Right atrium auricular region (tissue), 2 donors: ENCODE measurements at regions not wholly inside any gene's neighbourhood (a gene's known extent, or its start where the extent isn't known, plus 50 kb on each side); places are given as distances from the start of the nearest gene placed in this dataset.

Source experiments
- DNase-seq: peaks from one replicate; pipeline ENCODE4 v3.0.0-alpha.2; 2019; ENCODE audit warnings: low spot score
- H3K27ac ChIP-seq, 2 donors: fragments of 200-600 bp; sonication (generic); 1 replicate in 1 of 2; 2 replicates in 1 of 2; pipeline ENCODE4 v1.5.1; 2016 to 2019
- H3K27me3 ChIP-seq, 2 donors: fragments of 200-600 bp; sonication (generic); one replicate each; pipeline versions ENCODE4 v1.5.1 to v1.6.0; 2017 to 2019
- H3K36me3 ChIP-seq: fragments of 200-600 bp; sonication (generic); one replicate; pipeline ENCODE4 v1.5.1; 2016
- H3K4me1 ChIP-seq, 2 donors: fragments of 200-600 bp; sonication (generic); one replicate each; pipeline versions ENCODE4 v1.5.1 to v1.6.0; 2017 to 2019
- H3K4me3 ChIP-seq, 2 donors: fragments of 200-600 bp; sonication (generic); 1 replicate in 1 of 2; 2 replicates in 1 of 2; pipeline ENCODE4 v1.5.1; 2017 to 2019; ENCODE audit warnings: mild to moderate bottlenecking in 1 of 2, moderate library complexity in 1 of 2
- H3K9me3 ChIP-seq, 2 donors: fragments of 200-600 bp; sonication (generic); one replicate each; pipeline ENCODE4 v1.5.1; 2019
- TF ChIP-seq, protein P1 (sequence below), 2 donors: fragments of 200-600 bp; sonication (generic); IDR thresholded peaks; one replicate each; pipeline ENCODE4 v1.5.1; 2019; ENCODE audit warnings: antibody characterized with exemption in 2 of 2

DNA sequence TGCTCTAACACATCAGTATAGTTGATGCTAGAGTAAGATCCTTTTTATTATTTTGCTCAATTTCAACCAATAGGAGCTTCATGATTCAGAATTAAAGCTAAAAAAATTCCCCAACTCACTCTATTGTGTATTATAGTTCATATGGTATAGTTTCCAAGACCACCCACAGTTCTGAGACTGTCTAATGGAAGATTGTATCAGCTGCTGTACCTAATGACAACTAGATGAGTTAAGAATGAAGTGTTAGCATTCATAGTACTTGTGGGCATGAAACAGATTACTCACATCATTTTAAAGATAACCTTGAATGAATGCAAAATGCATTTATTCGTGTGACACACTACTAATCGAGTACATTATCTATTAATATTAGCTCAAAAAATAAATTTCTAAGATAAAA lies 289.9 kb upstream of the ATP11B start:
- H3K27me3 ChIP-seq, result no peaks in the 10 kb centered on the region
- no peaks in the 10 kb centered on the region for H3K36me3 ChIP-seq
- TF ChIP-seq, protein P1, sequence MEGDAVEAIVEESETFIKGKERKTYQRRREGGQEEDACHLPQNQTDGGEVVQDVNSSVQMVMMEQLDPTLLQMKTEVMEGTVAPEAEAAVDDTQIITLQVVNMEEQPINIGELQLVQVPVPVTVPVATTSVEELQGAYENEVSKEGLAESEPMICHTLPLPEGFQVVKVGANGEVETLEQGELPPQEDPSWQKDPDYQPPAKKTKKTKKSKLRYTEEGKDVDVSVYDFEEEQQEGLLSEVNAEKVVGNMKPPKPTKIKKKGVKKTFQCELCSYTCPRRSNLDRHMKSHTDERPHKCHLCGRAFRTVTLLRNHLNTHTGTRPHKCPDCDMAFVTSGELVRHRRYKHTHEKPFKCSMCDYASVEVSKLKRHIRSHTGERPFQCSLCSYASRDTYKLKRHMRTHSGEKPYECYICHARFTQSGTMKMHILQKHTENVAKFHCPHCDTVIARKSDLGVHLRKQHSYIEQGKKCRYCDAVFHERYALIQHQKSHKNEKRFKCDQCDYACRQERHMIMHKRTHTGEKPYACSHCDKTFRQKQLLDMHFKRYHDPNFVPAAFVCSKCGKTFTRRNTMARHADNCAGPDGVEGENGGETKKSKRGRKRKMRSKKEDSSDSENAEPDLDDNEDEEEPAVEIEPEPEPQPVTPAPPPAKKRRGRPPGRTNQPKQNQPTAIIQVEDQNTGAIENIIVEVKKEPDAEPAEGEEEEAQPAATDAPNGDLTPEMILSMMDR (IDR thresholded peaks at IDR 0.05), result no peak
- no peak overlapping the region for H3K4me3 ChIP-seq
- no peak for DNase-seq
- H3K4me1 ChIP-seq, result no peaks in the 10 kb centered on the region
- H3K27ac ChIP-seq, result no peak overlapping the region
- H3K9me3 ChIP-seq, result no peaks in the 10 kb centered on the region

DNA sequence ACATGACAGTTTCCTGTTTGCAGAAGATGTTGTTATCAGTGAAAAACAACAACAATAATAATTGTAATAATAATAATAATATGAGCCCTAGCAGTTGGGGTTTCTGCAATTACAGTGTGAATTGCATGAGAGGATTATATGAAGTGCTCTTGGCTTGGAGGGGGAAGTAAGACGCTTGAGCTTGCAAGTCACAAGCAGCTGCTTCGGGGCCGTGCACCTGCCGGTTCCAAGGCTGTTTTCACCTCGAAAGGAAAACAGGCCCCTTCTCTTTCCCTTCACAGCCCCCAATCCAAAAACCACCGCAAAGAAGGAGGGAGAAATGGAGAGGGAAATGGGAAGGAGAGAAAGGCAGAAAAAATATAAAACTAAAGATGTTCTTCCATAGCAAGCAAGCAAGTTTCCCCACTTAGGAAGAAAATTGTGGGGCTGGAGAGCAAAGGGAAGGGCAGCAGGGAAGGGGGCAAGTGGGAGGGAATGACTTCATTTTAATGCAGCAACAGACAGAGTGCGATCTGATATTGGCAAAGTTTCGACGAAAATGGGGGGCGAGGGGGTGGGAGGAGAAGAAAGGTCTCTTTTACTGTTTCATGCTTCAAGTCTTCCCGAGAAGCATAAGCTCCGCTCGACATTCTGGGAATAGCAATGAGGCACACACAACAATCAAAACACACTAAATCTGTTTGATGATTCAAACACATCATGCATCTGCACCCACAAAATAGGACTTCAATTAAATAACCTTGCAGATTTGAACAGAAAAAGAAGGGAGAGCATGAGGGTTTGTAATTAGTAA lies 284.2 kb upstream of the ATP11B start:
- TF ChIP-seq, protein P1 (IDR thresholded peaks at IDR 0.05), result no peak
- Histone ChIP-seq H3K4me3 (no peak overlapping the region), H3K9me3 (no peaks in the 10 kb centered on the region), H3K4me1 (no peaks in the 10 kb centered on the region), H3K27me3 (no peaks in the 10 kb centered on the region), H3K36me3 (no peaks in the 10 kb centered on the region), H3K27ac (no peak overlapping the region)
- DNase-seq, result no peak

DNA sequence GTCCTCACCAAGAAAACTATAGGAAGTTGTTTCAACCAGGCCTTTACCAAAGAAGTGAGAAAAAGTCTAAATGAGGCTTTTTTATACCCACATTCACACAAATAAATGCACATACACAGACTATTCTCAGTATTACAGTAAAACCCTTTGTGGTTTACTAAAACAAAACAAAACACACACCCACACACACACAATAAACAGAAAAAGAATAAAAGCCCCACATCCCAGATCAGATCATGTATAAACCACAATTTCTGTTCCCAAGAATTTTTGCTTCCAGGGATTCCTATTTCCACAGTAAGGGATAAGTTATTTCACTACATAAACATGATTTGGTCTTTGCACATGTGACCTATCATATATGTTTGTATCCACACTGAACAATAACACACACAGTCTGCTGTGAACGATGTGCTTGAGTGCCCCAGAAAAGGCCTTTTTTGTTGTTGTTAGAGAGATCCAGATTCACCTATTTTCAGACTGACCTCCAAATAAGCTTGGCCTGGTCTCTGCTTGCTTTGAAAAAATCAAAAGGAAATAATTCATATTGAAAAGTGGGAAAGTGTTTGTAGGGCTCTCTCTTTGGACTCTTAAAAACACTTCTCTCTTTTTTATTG lies 283.4 kb upstream of the ATP11B start:
- H3K9me3 ChIP-seq, result no peaks in the 10 kb centered on the region
- TF ChIP-seq, protein P1 (IDR thresholded peaks at IDR 0.05), result no peak
- H3K4me1 ChIP-seq, result no peaks in the 10 kb centered on the region
- no peak for DNase-seq
- no peaks in the 10 kb centered on the region for H3K27me3 ChIP-seq
- H3K4me3 ChIP-seq, result no peak overlapping the region
- no peaks in the 10 kb centered on the region for H3K36me3 ChIP-seq
- H3K27ac ChIP-seq, result no peak overlapping the region

DNA sequence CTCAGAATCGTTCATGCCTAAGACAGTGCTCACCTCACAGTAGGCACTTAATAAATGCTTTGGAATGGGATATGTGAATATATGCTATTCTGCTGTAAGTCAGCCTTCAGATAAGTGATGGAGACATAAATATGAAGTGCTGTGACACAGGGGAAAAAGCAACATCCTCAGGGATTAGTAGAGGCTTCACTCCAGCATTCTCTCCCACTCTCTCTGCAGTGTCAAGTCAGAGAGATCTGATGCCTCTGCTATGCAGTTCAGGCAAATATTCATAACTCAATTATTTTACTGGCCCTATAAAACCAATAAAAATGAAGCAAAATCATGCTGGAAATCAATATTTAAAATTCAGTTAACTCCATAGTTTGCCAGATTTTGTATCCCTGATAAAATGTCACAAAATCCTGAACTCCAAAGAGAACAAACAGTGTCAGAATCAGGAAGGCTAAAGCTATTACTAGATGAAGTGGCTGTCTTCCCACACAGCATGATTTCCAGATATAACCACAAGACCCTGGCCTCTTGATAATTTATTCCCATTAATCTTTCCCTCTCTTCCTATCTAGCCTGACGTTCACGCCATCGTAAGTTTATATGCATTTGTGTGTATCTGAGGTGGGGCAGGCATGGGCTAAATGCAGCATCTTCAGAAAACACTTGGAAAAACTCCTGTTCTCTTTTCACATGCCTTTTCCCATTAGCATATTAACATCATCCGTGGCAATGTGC lies 278.9 kb upstream of the ATP11B start:
- Histone ChIP-seq H3K27me3 (no peaks in the 10 kb centered on the region), H3K9me3 (no peaks in the 10 kb centered on the region), H3K36me3 (no peaks in the 10 kb centered on the region), H3K4me3 (no peak overlapping the region), H3K4me1 (no peaks in the 10 kb centered on the region), H3K27ac (no peak overlapping the region)
- TF ChIP-seq, protein P1 (IDR thresholded peaks at IDR 0.05), result no peak
- no peak for DNase-seq

DNA sequence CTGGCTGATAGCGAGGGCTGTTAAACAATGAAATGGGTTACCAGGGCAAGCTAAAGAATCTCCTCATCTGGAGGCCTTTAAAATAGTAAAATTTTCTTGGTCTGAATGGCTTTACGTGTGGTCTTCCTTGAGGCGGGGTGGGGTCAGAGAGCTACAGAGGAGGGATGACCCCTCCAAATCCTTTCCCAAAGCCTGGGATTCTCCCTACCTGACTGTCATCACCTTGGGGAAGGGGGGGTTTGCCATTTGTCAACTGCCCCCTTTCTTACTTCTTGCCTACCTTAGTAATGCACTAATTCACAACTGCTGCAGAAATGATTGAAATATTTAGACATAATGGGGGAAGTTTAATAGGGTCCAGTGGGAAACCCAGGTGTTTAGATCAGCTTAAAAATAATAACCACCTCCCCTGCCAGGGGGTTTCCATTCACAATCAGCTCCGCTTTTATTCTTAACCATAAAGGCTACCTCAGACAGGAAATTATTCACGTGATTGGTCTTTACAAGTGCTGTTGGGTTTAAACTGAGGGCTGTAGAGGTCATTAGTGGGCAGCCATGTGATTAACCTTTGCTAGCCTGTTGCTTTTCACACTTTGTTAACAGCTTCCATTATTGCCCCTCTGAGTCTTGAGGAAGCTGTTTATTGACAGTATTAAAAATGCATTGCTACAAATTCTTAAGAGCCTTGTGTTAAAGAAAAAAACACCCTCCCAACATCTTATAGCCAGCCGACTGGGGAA lies 276.5 kb upstream of the ATP11B start:
- TF ChIP-seq, protein P1 (IDR thresholded peaks at IDR 0.05), result no peak
- no peaks in the 10 kb centered on the region for H3K36me3 ChIP-seq
- no peak for DNase-seq
- no peak overlapping the region for H3K4me3 ChIP-seq
- no peak overlapping the region for H3K27ac ChIP-seq
- no peaks in the 10 kb centered on the region for H3K9me3 ChIP-seq
- no peaks in the 10 kb centered on the region for H3K4me1 ChIP-seq
- H3K27me3 ChIP-seq, result no peaks in the 10 kb centered on the region
